HEK293T (cell line): ENCODE measurements at regions not wholly inside any gene's neighbourhood (a gene's known extent, or its start where the extent isn't known, plus 50 kb on each side); places are given as distances from the start of the nearest gene placed in this dataset.

Experiments used
- ARNT ChIP-seq: fragments of 450-650 bp; IDR thresholded peaks from 2 replicates; pipeline ENCODE4 v1.6.1; 2017; ENCODE audit warnings: mild to moderate bottlenecking
- ELF4 ChIP-seq: fragments of 450-650 bp; IDR thresholded peaks from 2 replicates; pipeline ENCODE4 v1.6.1; 2017; ENCODE audit warnings: antibody characterized with exemption
- FOXA1 ChIP-seq: fragments of 450-650 bp; IDR thresholded peaks from 2 replicates; pipeline ENCODE4 v1.6.1; 2016; ENCODE audit warnings: mild to moderate bottlenecking
- FOXK2 ChIP-seq: fragments of 450-650 bp; IDR thresholded peaks from 2 replicates; pipeline ENCODE4 v1.6.1; 2016; ENCODE audit warnings: mild to moderate bottlenecking
- FOXM1 ChIP-seq: fragments of 450-650 bp; IDR thresholded peaks from 2 replicates; pipeline ENCODE4 v1.6.1; 2017; ENCODE audit warnings: mild to moderate bottlenecking, borderline replicate concordance
- LEF1 ChIP-seq: fragments of 450-650 bp; IDR thresholded peaks from 2 replicates; pipeline ENCODE4 v1.6.1; 2017; ENCODE audit warnings: mild to moderate bottlenecking, borderline replicate concordance
- NFRKB ChIP-seq: fragments of 450-650 bp; IDR thresholded peaks from 2 replicates; pipeline ENCODE4 v1.6.1; 2016; ENCODE audit warnings: mild to moderate bottlenecking, moderate library complexity
- PKNOX1 ChIP-seq: fragments of 450-650 bp; IDR thresholded peaks from 2 replicates; pipeline ENCODE4 v1.6.1; 2016
- SP1 ChIP-seq: fragments of 450-650 bp; IDR thresholded peaks from 2 replicates; pipeline ENCODE4 v1.6.1; 2017
- SUZ12 ChIP-seq: fragments of 450-650 bp; IDR thresholded peaks from 2 replicates; pipeline ENCODE4 v1.6.1; 2016; ENCODE audit warnings: mild to moderate bottlenecking
- TARDBP ChIP-seq: fragments of 450-650 bp; IDR thresholded peaks from 2 replicates; pipeline ENCODE4 v1.6.1; 2016

- no peak for TF ChIP-seq SP1
- TF ChIP-seq ARNT, result no peak
- no peak for TF ChIP-seq SUZ12
- TF ChIP-seq TARDBP, result no peak
- TF ChIP-seq FOXA1, result no peak
- no peak for TF ChIP-seq NFRKB
- no peak for TF ChIP-seq ELF4
- no peak for TF ChIP-seq LEF1
- TF ChIP-seq FOXK2, result no peak
- TF ChIP-seq PKNOX1, result no peak
- no peak for TF ChIP-seq FOXM1
These were observed 85.5 kb upstream of the TDRD3 start for GRCh38 chr13:60311527-60311926.
